Suppressor macrophage (primary cell): ENCODE measurements at regions not wholly inside any gene's neighbourhood (a gene's known extent, or its start where the extent isn't known, plus 50 kb on each side); places are given as distances from the start of the nearest gene placed in this dataset.

Source experiments
- DNase-seq, 4 experiments: peaks; one replicate each; pipeline ENCODE4 v3.0.0-alpha.2; 2020 to 2022

DNA sequence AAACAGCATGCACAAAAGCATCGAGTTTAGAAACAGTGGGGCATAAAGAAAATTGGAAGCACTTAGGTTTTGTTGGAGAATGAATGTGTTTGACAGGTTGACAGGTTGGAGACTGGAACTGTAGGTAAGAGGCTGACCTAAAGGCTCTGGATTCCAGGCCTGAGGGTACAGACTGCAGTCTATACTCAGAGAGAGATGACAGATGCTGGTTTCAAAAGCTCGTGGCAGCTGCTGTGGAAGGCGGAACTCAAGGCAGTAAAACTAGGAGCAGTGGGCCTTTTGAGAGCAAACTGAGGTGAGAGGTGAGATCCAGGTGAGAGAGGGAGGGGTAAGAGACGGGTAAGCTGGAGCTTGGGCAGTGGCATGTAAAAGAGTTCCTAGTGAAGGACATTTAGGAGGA, 415.2 kb downstream of the TRIML1 start:
- no peak for DNase-seq

DNA sequence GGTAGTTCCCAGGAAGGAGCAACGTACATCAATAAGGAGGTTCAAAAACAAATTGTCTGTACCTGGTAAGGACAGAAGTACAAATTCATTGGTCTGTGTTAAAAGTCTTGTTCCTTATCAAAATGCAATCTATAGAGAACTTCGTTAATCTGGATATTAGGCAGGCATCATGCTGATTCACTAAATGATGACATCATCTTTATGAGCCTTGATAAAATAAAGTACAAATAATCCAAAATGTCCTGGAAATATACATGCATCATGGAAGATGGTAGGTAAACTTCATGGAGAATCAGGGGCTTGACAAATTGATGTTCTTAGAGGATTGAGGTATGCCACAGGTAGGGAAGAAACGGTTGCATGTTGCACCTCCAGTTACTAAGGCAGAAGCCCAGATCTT, 433.9 kb downstream of the TRIML1 start:
- no peak for DNase-seq

DNA sequence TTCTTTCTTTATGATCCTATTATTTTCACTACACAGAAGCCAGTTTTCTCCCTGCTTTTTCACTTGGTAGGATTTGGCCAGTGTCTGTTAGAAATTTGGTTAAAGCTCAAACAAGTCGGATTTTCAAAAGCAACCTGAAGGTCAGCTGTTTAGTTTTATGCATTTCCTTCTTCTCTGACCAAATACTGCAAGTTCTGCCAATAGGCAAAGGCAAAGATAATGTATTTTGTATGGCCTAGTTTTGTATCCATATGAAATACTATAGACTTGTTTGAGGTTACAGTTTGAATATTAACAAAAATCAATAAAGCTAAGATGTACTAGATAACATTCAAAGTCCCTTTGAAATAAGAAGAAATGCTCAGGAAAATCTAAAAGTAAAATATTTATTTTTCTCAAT, 439.4 kb downstream of the TRIML1 start:
- no peak for DNase-seq

DNA sequence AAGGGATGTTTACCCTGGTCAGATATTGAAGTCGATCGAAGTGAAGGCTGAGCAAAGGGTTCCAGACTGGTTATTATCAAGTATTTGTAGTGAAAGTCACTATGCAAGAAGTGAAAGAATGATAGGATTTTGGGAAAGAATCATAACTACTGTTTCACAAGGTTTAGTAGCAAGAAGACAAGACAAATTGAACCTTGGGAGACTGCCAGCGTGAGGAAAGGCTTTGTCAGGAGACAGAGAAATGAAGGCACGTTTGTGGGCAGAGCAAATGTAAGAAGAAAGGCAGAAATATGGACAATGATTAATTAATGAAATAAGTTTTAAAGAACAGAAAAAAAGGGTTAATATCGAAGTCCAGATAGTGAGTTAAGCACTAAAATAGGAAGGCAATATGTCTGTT, 456.8 kb downstream of the TRIML1 start:
- no peak for DNase-seq

DNA sequence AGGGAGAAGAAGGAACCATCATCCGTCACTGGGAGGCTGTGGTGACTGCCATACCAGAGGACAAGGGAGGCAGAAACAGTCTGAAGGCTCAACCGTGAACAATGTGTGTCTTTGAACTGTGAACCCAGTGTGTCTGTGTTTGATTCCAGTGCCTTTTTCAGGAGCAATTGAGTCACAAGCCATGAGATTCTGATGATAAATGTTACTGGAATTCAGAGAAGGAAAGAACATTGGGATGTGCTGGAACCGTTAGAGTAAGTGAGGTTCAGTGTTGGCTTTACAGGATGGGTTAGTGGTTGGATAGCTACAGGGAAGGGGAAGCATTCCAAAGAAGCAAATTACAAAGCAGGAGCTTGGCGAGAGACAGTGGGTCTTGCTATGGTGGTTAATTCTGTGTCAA, 464.4 kb downstream of the TRIML1 start:
- DNase-seq = no peak

DNA sequence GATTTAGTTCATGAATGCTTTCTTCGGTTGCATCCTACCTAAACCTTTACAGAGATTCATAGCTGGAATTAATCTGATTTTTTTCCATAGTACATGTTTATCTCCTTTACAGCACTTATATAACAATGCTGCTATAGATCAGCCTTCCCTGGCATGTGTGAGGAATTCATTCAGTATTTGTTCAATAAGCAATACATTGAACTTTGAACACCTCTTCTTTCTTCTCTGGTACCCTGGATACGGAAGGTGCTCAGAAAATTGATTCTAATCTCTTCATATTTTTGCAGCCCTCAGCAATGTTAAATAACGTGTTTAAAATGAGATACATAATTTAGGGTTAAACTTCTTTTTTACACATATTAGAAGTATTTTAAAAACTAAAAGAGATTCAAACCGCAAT, 467.4 kb downstream of the TRIML1 start:
- DNase-seq = no peak

DNA sequence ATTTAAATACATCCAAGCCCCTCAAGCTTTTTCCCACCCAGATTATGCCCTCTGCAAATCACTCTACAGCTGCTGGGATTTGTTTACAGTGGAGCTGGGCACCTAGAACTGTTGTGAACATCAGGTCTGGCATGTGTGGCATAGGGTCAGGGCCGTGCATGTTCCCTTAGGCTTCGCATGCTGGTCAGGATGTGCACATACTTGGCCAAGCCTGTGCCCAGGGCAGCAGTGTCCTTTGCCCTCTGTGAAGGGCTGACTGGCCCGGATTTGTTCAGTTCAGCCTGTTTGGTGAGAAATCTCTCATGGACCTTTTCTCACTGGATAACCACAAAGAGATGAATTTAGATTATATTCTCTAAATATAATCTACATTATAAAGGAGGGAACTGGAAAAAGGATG, 471.9 kb downstream of the TRIML1 start:
- DNase-seq = no peak

DNA sequence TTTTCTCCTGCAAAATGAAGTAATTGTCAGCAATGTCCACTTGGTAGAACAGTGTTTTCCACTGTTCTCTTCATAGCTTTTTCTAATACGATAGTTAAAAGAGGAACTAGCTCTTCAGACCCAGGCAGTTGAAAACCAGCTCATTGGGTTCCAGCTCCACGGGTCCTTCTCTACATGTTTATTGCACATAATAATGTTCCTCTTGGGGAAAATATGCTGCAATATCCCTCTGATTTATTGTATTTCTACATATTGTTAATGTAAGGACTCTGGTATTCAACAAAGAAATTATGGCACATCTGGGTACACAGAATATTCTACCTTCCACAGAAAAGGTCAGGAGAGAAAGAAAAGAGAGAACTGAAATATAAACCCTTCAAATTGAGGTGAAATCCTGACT, 473.4 kb downstream of the TRIML1 start:
- DNase-seq = no peak

DNA sequence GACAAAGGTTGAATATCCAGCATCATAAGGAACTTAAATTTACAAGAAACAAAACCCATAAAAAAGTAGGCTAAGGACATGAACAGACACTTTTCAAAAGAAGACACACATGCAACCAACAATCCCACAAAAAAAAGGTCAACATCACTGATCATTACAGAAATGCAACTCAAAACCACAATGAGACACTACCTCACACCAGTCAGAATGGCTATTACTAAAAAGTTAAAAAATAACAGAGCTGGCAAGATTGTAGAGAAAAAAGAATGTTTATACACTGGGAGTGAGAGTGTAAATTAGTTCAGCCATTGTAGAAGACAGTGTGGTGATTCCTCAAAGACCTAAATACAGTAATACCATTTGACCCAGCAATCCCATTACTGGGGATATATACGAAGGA, 474.7 kb downstream of the TRIML1 start:
- DNase-seq = no peak

DNA sequence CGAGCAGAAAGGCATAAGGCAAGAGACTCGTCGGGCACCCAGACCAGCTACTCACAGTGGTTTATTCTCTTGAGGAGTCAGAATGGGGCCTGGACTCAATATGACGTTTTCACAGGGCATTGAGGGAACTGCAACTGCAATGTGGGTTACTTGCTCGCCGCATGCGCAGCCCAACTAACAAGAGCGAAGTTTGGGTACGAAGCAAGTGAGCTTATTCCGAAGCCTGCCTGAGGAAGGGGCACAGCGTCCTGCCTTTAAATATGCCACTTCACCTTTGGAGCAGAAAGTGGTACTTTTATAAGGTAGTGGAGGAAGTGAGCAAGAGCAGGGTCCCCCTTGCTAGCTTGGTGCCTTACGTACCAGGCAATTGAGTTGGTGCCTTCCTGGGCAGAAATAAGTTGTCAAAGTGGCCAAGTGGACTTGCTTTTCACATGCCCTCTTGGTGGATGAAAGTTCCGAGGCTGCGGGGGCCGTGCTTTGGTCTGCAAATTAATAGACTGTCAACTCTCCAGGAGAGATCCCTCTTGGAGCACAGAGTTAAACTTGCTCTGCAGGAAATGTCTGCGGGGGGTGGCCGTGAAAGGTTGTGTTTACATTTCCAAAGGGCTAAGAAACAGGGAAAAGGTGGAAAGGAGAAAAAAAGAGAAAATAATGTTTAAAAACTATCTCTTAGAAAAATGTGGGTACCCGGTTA, 480.4 kb downstream of the TRIML1 start:
- no peak for DNase-seq

DNA sequence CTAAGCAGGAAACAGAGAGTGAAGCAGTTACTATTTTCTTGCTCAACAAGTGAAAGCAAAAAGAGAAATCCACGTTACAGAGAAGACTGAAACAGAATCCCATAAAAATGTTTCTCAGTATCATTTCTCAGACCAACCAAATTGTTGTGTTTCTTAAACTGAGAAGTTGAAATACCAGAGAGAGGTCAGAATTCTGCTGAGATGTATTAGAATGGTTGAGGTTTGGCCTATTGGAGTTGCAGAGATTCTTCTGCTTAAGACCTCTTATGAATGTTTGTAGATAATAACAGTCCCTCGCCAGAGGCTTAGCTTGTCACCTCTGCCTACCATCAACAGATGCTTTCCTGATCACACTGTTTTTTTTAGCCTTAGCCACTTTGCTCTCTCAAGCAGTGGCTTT, 481.4 kb downstream of the TRIML1 start:
- no peak for DNase-seq

DNA sequence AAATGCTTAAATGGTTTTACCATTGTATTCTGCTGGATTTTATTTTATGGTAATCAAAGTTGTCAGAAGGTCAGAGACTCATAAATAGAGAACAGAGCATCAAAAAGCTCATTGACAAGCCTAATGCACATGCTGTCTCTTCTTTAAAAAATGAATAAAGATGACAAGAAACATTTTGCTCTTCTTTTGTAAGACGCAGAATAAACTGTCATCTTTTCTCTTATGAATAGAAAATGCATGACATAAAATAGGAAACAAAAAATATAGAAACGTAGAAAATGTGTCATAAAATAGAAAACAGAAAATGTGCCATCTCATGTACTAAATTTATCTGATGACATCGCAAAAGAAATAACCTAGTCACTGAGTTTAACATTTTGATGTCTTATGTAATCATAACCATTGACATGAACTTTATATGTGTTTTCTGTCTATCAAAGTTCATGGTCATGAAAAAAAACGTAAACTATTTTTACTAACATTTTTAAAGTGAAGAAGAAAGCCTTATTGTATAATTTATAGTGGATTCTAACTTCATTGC, 484.1 kb downstream of the TRIML1 start:
- no peak for DNase-seq

DNA sequence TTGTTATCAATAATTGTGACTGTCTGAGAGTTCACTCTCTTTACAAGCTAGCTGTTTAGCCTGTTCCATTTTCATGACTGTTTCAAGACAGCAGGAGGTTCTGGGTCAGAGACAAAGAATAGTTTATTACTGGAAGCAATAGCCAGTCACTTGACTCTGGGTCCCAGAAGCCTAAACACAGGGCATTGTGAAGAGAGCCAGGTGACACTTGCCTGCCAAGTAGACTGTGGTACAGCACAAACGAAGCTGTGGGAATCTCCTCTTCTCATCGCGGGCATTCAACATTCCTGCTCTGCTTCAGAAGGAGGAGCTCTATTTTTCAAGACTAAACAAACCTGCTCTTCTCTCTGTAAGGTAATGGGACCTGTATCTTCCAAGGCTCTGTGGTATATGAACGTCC, 485.1 kb downstream of the TRIML1 start:
- DNase-seq = no peak

DNA sequence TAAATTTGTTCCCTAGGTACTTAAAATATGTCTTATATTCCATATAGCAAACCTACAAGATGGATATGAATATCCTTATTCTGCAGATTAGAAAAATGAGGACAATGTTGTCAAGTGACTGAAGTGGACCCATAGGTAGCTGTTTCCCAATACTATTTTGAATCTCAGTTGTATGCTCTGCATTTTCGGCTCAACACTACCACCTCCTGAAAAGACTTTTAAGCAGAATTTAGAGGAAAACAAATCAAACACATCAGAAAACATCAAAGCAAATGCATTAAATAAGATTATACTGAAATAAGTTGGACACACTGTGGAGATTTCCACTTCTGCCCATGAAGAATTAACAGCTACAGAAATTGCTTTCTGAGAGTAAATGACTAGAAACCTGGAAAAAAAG, 488.7 kb downstream of the TRIML1 start:
- no peak for DNase-seq

DNA sequence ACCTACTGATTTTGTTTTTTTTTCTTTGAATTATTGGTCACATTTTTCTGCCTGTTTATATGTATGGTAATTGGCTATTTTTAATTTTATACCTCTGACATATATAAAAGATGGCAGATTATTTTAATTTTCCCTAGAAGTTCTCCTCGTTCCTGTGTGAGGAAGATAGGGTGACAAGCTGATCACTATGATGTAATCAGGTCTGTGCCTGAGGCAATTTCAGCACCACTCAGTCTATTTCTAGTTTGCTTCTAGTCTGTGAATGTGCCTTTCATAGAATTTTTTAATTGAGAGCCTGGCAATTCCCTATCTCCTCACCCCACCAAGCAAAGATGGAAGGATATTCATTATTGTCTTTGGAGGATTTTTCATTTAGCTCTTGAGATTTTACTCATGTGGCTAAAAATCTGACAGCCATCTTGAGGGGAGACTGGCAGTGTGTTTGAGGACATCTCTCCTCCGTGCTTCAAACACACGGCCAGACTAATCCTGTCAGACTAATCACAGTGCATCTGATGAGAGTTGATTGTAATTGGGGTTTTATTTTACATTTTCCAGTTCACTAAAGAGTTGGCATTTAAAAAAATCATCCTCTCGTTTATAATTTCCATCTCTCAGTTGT, 500.3 kb downstream of the TRIML1 start:
- DNase-seq = no peak

DNA sequence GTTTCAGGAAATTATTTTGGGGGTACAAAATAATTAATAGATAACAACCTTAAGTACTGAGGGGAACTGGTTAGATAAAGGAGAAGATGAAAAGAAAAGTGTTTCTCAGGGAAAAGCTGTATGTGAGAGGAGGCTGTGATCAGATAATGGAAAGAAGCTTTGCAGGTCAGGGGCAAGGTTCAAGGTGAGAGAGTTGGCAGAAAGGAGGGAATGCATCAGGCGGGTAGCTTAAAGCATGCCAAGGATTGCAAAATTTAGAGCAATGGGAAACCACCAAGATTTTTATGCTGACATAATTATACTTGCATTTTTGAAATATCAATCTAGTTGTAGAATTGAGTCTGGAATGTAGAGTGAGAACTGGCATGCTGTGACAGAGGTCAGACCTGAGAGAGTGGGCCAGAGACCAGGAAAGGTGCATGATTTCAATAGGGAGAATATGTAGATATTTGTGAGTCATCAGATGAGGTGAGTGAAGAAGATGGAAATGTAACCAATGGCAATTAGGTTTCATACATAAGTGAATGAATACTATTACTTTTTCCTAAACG, 508.7 kb downstream of the TRIML1 start:
- DNase-seq = no peak

DNA sequence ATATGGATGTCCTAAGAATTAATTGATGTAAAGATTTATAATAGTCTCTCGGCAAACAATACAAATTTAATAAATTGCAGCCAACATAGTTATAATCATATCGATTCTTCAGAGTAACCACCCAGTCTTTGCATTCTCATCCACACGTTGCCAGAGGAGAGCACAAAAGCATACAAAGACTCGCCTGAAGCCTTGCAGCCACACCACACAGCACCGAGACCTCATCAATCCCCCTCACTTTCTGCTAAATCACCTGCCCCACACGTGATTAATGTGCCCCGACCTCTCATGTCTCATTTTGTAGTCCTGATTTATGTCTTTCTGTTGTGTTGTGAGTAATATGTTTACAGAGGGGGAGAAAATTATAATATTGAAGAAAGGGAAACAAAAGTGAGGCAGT, 510.4 kb downstream of the TRIML1 start:
- no peak for DNase-seq

DNA sequence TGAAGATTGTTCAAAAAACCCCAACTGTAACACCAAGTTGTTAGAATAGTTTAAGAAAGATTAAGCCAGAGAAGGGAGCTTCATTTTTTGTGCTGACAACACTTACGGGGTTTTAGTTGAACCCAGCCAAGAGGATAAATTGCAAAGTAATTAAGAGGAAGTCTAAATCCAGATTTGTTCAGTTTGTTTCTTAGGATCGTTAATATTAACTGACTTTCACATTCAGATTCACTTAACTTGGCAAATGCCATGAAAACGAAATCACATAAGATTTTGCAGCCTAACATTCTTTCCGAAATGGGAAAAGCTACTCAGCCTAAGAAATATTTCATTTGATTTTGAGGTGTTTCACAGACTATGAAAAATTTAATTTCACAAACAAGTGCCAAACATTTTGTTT, 511.3 kb downstream of the TRIML1 start:
- no peak for DNase-seq

DNA sequence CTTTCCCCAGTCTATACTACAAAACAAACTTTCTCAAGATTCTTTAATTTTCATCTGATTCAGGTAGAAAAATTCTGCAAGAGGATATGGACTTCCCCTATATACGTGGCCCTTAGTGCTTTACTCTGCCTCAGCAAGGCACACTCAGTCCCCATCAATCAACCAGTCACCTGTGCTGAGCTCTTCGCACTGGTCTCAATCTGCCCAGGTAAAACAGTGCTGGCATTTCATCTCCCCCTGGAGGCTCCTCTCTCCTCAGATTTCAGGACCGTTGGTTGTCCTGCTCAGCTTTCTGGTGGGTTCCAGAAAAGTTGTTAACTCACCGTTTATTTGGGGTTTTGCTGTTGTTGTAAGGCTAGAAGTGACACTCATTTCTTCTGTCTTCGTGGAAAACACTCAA, 518.1 kb downstream of the TRIML1 start:
- no peak for DNase-seq

DNA sequence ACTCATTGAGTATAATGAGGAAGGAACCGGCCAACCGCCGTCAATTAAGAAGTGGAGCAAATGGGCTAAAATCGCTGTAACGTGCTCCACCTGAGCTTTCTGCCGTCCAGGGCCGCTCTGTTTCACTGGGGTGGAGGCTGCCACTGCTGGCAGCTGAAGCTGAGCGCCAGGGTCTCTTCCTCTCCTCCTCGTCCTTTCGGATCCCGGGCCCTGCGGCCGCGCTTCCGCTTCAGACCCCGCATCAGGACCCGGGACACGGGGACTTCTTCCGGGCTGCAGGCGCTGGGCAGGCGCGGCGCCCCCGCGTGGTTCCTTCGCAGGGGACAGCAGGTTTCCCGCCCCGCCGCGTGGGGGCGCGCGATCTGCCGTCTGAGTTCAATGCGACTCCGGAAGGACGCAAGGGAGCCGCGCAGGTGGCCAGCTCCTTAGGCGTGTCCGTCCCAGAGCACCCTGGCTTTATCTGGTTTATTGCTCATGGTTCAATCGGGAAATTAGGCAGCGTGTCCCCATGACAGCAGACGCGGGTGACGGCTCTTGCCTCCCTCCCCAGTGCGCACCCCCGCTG, 519.8 kb downstream of the TRIML1 start:
- no peak for DNase-seq

DNA sequence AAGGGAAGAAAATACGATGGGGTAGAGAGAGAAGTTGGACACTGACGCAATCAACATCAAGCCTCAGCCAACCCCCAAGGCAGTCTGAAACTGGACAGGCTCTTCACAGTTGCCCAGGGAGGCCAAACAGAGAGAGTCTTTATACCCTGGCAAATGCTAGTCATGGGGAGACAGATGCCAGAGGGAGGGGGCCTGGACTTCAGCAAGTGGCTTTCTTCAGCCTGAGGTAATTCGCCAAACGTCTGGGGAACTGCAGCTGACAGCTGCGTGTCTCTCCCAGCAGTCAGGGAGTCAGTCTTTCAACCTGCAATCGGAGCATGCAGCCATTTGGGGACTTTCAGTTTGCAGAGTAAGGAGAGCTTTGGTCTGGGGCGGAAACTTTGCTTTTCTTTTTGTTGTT, 521.6 kb downstream of the TRIML1 start:
- DNase-seq = no peak

DNA sequence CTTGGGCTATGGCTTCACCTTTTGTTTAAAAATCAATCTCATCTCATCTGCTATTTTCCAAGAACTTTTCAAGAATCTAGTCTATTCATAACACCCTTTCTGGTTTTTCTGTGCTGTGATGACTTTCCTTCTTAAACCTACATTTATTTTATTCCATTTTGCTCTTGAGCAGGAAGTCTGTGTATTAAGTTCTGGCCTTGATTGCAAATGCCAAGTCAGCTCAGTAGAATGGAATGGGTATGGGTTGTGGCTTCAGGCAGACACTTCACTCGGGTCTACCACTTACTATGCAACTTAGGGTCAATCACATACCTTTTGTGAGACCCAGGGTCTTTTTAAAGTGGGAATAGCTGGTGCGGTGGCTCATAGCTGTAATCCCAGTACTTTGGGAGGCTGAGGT, 522.3 kb downstream of the TRIML1 start:
- DNase-seq = no peak

DNA sequence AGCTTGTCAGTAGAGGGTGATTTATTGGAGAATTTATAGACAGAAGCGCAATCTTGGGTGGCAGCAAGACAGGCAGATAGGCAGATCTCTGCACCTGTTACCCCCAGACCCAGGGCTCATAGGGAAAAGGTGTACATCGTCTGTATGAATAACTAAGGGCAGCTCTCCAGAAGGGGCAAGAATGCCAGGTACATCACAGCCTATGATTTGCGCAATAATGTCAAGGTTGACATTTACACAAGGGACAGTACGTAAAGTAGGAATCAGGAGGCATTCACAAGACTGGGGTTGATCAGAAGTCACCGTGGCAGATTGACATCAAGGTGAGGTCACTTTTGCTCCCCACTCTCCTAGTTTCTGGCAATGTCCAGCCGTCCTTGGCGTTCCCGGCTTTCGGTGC, 524.1 kb downstream of the TRIML1 start:
- DNase-seq = no peak
